ENCODE measurements at regions not wholly inside any gene's neighbourhood (a gene's known extent, or its start where the extent isn't known, plus 50 kb on each side); places are given as distances from the start of the nearest gene placed in this dataset.
"Not testable (repeated sequence)": the region's sequence is repeated elsewhere in the genome, so short reads cannot be mapped to it uniquely, and the experiment has no call there.

GRCh38 chr1:38670544-38671122, 188.9 kb downstream of the RRAGC start:
- DNase-seq (ENCODE audit: low read depth in 2 of 3, low spot score in 1 of 3) = no peak

- DNase-seq (ENCODE audit: low read depth in 2 of 3, low spot score in 1 of 3) = no peak
These were observed 191.9 kb downstream of the RRAGC start for GRCh38 chr1:38667626-38668025.

GRCh38 chr1:38662126-38662525, 197.4 kb downstream of the RRAGC start:
- no peak for DNase-seq (ENCODE audit: low read depth in 2 of 3, low spot score in 1 of 3)

- DNase-seq (ENCODE audit: low read depth in 2 of 3, low spot score in 1 of 3) = no peak
These were observed 200.7 kb downstream of the RRAGC start for GRCh38 chr1:38658883-38659282.

GRCh38 chr1:38657873-38658272, 201.7 kb downstream of the RRAGC start:
- no peak for DNase-seq (ENCODE audit: low read depth in 2 of 3, low spot score in 1 of 3)

- DNase-seq (ENCODE audit: low read depth in 2 of 3, low spot score in 1 of 3) = no peak
These were observed 202.2 kb downstream of the RRAGC start for GRCh38 chr1:38657207-38657840.

GRCh38 chr1:38656726-38657125, 202.8 kb downstream of the RRAGC start:
- no peak for DNase-seq (ENCODE audit: low read depth in 2 of 3, low spot score in 1 of 3)

GRCh38 chr1:38652217-38652616, 207.4 kb downstream of the RRAGC start:
- no peak for DNase-seq (ENCODE audit: low read depth in 2 of 3, low spot score in 1 of 3)

- no peak for DNase-seq (ENCODE audit: low read depth in 2 of 3, low spot score in 1 of 3)
These were observed 207.9 kb downstream of the RRAGC start for GRCh38 chr1:38651669-38652068.

GRCh38 chr1:38648417-38648816, 211.2 kb downstream of the RRAGC start:
- no peak for DNase-seq (ENCODE audit: low read depth in 2 of 3, low spot score in 1 of 3)

GRCh38 chr1:38647341-38647740, 212.2 kb downstream of the RRAGC start:
- DNase-seq (ENCODE audit: low read depth in 2 of 3, low spot score in 1 of 3) = not testable (repeated sequence)

- DNase-seq (ENCODE audit: low read depth in 2 of 3, low spot score in 1 of 3) = no peak
These were observed 215.5 kb downstream of the RRAGC start for GRCh38 chr1:38644092-38644491.

GRCh38 chr1:38641661-38642060, 217.9 kb downstream of the RRAGC start:
- DNase-seq (ENCODE audit: low read depth in 2 of 3, low spot score in 1 of 3) = no peak

- no peak for DNase-seq (ENCODE audit: low read depth in 2 of 3, low spot score in 1 of 3)
These were observed 219.2 kb downstream of the RRAGC start for GRCh38 chr1:38640371-38640770.

GRCh38 chr1:38628241-38628640, 231.3 kb downstream of the RRAGC start:
- no peak for DNase-seq (ENCODE audit: low read depth in 2 of 3, low spot score in 1 of 3)

GRCh38 chr1:38625939-38626338, 233.6 kb downstream of the RRAGC start:
- no peak for DNase-seq (ENCODE audit: low read depth in 2 of 3, low spot score in 1 of 3)

GRCh38 chr1:38624336-38625039, 235.1 kb downstream of the RRAGC start:
- no peak for DNase-seq (ENCODE audit: low read depth in 2 of 3, low spot score in 1 of 3)

- no peak for DNase-seq (ENCODE audit: low read depth in 2 of 3, low spot score in 1 of 3)
These were observed 236.0 kb downstream of the RRAGC start for GRCh38 chr1:38623529-38623928.

GRCh38 chr1:38622197-38622596, 237.4 kb downstream of the RRAGC start:
- DNase-seq (ENCODE audit: low read depth in 2 of 3, low spot score in 1 of 3) = no peak

- no peak for DNase-seq (ENCODE audit: low read depth in 2 of 3, low spot score in 1 of 3)
These were observed 242.7 kb downstream of the RRAGC start for GRCh38 chr1:38616846-38617245.

- no peak for DNase-seq (ENCODE audit: low read depth in 2 of 3, low spot score in 1 of 3)
These were observed 243.9 kb downstream of the RRAGC start for GRCh38 chr1:38615680-38616079.

- no peak for DNase-seq (ENCODE audit: low read depth in 2 of 3, low spot score in 1 of 3)
These were observed 244.7 kb downstream of the RRAGC start for GRCh38 chr1:38614861-38615260.

GRCh38 chr1:38613996-38614395, 245.6 kb downstream of the RRAGC start:
- DNase-seq (ENCODE audit: low read depth in 2 of 3, low spot score in 1 of 3) = no peak

Data from stimulated activated CD4-positive, alpha-beta T cell treated with anti-CD3 and anti-CD28 coated beads, Interleukin-12 subunit alpha, Interleukin-12 subunit beta, amount 100 ng/mL, for 48 hours (primary cell).